ENCODE measurements at regions not wholly inside any gene's neighbourhood (a gene's known extent, or its start where the extent isn't known, plus 50 kb on each side); places are given as distances from the start of the nearest gene placed in this dataset.
"Not testable (repeated sequence)": the region's sequence is repeated elsewhere in the genome, so short reads cannot be mapped to it uniquely, and the experiment has no call there.

GRCh38 chrX:27156921-27157320, 306.2 kb downstream of the PPP4R3C start:
- not testable (repeated sequence) for DNase-seq (ENCODE audit: low read depth in 2 of 2)

- no peak for DNase-seq (ENCODE audit: low read depth in 2 of 2)
Observed at GRCh38 chrX:27136325-27136724, 326.8 kb downstream of the PPP4R3C start.

GRCh38 chrX:27132862-27133261, 330.3 kb downstream of the PPP4R3C start:
- DNase-seq (ENCODE audit: low read depth in 2 of 2), result no peak

DNA sequence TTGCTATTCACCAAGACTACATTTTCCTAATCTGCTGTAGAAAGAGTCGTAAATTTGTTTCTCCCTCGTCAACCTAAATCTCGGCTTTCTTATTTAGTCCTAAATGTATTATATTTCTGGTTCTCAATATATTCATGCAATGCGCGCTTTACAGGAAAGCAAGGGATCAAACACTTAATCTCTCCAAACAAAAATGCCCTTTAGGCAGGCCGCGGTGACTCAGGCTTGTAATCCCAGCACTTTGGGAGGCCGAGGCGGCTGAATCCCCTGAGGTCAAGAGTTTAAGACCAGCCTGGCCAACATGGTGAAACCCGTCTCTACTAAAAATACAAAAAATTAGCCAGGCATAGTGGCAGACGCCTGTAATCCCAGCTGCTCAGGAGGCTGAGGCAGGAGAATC, 376.0 kb downstream of the PPP4R3C start:
- DNase-seq (ENCODE audit: low read depth in 2 of 2), result not testable (repeated sequence)

DNA sequence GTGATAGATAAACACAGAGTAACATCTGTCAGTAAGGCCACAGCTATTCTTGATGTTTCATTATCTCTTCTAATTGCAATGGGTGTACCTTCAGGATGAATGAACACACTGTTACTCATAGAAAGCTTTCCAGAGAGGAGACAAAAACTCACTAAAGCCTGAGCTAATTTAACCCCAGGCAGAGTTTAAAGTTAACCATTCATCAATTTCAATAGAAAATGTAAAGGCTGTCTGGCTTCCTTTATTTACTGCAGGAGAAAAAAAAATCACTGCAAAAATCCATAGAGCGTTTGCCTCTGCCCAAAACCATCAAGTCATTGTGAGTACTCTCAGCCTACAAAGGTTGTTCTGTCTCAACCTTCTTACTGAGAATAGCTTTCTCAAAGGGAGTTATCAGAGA, 376.9 kb downstream of the PPP4R3C start:
- no peak for DNase-seq (ENCODE audit: low read depth in 2 of 2)

- no peak for DNase-seq (ENCODE audit: low read depth in 2 of 2)
Observed at GRCh38 chrX:27085346-27085745, 377.8 kb downstream of the PPP4R3C start.

DNA sequence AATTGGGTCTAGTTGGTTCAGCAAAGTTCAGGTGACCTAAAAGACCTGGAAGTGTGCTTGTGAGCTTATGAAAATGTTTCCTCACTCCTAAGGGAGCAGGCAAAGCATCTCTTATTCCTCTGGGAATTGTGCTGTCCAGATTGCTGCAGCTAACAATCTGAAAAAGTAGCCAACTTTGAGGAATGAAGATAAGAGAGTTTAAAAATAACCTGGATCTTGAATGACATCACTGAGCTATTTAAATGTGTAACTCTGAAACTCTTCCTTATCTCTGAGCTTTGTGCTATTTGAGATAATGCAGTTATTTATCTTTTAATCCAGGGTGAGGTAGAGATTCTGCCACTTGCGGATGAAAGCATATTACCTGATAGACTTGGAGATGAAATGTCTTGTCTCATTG, 384.8 kb downstream of the PPP4R3C start:
- no peak for DNase-seq (ENCODE audit: low read depth in 2 of 2)

- DNase-seq (ENCODE audit: low read depth in 2 of 2), result no peak
Observed at GRCh38 chrX:27057883-27058282, 405.3 kb downstream of the PPP4R3C start.

GRCh38 chrX:27039332-27039731, 423.8 kb downstream of the PPP4R3C start:
- DNase-seq (ENCODE audit: low read depth in 2 of 2), result no peak

- DNase-seq (ENCODE audit: low read depth in 2 of 2), result no peak
Observed at GRCh38 chrX:27008486-27008885, 454.7 kb downstream of the PPP4R3C start.

- no peak for DNase-seq (ENCODE audit: low read depth in 2 of 2)
Observed at GRCh38 chrX:26999634-27000033, 463.5 kb downstream of the PPP4R3C start.

DNA sequence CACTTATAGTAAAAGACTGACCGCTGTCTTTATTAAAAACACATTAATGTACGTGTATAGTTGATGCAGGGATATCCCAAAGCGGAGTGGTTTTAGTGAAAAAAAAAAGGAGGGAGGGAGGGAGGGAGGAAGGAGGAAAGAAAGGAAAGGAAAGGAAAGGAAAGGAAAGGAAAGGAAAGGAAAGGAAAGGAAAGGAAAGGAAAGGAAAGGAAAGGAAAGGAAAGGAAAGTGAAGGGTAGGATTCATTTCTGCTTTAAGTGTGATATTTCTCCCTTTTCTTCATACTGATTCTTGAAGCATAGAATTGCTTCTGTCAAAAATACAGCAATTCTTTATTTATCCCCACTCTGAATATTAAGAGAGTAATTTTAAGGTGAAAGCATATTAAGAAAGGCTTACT, 504.9 kb downstream of the PPP4R3C start:
- no peak for DNase-seq (ENCODE audit: low read depth in 2 of 2)

DNA sequence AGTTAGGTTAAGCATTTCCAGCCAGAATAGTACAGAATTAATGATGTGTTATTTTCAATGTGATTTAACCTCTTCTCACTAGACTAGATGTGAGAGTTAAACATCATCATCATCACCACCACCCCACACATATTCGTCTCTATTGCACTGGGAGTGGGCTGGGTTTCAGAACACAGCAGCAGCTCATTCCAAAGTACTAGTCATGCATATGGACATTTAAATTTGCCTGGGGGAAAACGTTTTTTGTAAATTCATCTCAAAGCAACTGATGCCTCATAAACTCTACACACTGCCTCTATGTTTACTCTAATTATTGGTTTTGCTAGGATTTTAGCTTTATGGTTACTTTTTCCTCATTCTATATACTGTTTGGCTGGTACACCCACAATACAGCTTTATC, 509.1 kb downstream of the PPP4R3C start:
- no peak for DNase-seq (ENCODE audit: low read depth in 2 of 2)

DNA sequence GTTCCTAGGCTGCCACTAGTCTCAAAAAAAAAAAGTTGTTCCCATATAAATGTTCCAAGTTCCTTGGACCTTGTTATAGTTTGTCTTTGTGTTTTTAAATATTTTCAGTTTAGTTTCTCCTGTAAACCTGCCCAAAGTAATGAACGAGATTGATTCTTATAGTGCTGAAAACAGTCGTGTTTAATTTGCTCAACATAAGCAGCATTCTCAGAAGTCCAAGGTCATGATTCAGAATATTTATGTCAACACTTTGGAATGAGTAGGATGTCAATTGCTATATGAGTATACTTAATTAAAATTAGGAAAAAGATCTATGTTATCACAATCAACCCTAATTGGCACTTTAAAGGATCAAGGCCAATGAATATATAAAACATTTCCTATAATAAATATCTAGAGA, 510.9 kb downstream of the PPP4R3C start:
- no peak for DNase-seq (ENCODE audit: low read depth in 2 of 2)

DNA sequence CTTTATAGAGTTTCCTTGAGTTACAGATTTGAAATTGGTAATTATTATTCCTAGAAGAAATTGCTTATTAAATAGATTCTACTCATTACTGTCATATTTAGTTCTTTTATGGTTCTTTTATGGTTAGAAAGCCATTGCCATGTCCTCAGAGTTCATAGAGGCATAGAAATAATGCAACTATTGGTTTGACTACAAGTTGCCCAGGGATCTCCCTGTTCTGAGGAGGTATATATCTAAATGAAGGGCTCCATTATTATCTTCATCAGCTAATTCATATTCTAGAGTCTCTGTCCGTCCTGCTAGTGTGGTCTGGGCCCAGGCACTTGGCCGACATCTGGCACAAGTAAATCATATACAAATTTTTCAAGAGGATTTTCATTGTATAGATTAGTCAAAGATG, 535.7 kb downstream of the PPP4R3C start:
- DNase-seq (ENCODE audit: low read depth in 2 of 2), result no peak

- DNase-seq (ENCODE audit: low read depth in 2 of 2), result no peak
Observed at GRCh38 chrX:26925088-26925487, 538.1 kb downstream of the PPP4R3C start.

DNA sequence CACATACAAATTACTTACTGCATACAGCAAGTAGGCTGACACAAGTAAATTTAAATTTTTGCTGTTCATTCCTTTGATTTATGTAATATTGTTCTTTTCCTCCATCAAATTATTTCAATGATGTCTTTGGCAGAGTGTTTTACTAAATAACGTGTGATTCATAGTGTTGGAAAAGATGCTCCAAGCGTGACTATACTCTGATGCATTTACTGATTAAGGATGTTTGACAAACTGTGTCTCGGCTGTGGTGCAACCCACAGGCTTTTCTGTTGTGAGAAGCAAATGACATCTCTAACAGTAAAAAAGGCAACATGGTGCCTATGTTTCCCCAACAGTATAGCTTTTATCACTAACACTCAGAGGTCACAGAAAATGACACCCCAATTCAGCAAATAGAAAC, 540.9 kb downstream of the PPP4R3C start:
- no peak for DNase-seq (ENCODE audit: low read depth in 2 of 2)

DNA sequence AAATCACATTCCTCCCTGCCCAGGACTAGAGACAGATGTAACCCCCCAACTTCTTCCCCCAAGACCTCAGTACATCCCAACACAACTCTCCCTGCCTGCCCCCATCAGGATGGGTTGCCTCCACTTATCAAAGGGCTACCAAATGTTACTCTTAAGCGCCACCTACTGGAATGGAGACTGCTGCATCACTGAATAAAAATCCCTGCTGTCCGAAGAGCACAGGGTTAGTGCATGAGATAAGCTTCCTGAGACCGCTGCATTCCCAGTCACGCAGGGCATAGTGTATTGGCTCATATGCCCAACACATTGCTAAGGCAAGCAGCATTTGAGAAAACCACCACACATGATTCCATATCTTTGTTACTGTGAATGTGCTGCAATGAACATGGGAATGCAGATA, 544.5 kb downstream of the PPP4R3C start:
- DNase-seq (ENCODE audit: low read depth in 2 of 2), result no peak

- no peak for DNase-seq (ENCODE audit: low read depth in 2 of 2)
Observed at GRCh38 chrX:26916991-26917390, 546.1 kb downstream of the PPP4R3C start.

- no peak for DNase-seq (ENCODE audit: low read depth in 2 of 2)
Observed at GRCh38 chrX:26915064-26915463, 548.1 kb downstream of the PPP4R3C start.

GRCh38 chrX:26914232-26914631, 548.9 kb downstream of the PPP4R3C start:
- DNase-seq (ENCODE audit: low read depth in 2 of 2), result no peak

GRCh38 chrX:26911785-26912184, 551.4 kb downstream of the PPP4R3C start:
- not testable (repeated sequence) for DNase-seq (ENCODE audit: low read depth in 2 of 2)

GRCh38 chrX:26909728-26910127, 553.4 kb downstream of the PPP4R3C start:
- no peak for DNase-seq (ENCODE audit: low read depth in 2 of 2)

DNA sequence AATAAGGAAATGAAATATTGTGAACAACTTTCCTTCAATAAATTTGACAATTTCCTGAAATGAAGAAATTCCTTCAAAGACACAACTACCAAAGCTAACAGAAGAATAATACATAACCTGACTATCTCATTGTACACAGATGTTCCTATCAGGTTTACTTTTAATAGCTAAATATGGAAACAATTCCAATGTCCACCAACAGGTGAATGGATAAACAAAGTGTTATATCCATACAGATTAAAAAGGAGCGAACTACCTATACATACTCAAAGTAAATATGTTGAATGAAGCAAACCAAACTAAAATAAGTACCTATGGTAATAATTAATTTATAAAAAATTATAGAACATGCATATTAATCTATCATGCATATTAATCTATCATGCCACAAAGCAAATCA, 554.9 kb downstream of the PPP4R3C start:
- no peak for DNase-seq (ENCODE audit: low read depth in 2 of 2)

DNA sequence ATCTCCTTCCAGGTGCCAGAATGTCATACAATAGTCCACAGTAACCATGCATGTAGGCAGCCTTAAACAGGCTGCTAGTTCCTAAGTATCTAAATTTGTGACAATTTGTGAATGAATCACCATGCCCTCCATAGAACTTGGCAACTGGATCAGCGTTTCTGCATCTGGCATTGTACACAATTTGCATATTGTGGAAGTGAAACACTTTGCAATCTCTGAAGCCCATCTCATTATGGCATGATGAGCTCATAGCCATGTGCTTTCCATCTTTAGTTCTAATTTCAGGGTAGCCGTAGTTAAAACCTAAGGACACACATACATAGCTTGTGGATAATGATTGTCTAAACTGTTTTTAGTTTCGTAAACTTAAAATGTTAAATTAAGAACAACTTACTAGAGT, 573.6 kb downstream of the PPP4R3C start:
- DNase-seq (ENCODE audit: low read depth in 2 of 2), result no peak
